NCI-H82 treated with DMSO at 0.1 percent for 48 hours (cell line): ENCODE measurements at regions not wholly inside any gene's neighbourhood (a gene's known extent, or its start where the extent isn't known, plus 50 kb on each side); places are given as distances from the start of the nearest gene placed in this dataset.

Experiments
- DNase-seq: peaks from one replicate; lab custom pipeline; 2025; ENCODE audit not compliant: unreplicated experiment; lab: John Stamatoyannopoulos, UW

DNA sequence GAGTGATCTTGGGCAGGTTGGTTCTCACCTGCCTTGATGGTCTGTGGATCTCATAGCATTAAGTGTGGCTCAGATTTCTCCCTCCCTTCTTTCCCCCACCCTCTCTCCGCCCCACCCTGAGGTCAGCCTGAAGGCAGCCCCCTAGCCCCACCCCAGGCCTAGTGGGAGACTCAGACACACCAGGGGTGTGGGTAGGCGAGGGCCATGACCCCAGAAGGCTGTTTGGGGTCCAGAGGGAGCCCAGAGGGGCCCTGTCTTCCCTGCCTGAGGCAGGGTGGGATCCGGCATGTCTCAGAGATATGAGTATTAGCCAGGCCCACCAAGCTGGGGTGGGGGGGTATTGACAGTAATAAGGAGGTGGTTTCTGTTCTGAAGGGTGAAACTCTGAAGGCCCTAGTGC, 160.5 kb downstream of the GLI2 start:
- no peak for DNase-seq

DNA sequence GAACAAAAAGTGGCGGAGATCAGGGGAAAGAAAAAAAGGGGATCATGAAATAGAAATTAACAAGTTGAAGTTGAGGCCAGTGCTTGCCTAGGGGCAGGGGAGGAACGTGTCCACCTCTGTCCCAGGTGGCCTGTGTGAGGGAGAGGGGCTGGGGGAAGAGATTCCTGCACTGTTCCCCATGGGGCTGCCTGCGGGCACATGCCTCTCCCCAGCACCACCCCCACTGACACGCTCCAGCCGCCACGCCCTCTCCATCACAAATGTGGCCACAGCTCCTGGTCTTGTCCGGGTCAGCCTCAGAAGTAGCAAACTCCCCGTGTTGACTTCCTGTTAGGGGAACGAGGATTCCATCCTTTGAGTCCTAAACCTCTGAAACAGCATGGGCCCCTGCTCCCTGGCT, 161.2 kb downstream of the GLI2 start:
- DNase-seq, result no peak

DNA sequence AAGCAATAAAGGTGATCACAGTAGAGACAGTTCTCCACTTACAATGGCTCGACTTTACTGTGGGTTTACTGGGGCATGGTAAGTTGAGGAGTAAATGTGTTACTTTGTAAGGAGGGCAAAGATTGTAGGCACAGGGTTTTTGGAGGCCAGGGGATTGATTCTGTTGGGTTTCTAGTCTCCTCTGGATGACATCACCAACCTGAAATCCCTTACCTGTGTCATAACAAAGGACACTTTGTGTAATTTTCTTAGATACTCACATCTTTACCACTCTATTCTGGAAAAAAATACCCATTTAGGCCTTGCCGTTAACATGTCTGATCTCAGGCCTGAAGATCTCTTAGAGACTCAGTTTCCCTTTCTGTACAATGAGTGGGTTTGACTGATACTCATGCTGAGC, 161.7 kb downstream of the GLI2 start:
- DNase-seq, result no peak

DNA sequence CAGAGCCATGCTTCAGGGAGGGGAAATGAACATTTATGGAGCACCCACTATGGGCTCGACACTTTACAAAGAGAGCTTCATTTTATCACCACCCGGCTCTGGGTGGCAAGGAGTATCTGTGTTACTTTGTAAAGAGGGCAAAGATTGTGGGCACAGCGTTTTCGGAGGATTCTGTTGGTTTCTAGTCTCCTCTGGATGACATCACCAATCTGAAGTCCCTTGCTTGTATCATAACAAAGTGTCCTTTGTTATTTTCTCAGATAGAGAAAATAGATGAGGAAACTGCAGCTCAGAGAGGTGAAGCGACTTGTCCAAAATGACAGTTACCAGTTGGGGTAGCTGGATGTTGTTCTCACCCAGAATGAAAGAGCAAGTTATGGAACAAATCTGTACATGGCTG, 162.8 kb downstream of the GLI2 start:
- no peak for DNase-seq

DNA sequence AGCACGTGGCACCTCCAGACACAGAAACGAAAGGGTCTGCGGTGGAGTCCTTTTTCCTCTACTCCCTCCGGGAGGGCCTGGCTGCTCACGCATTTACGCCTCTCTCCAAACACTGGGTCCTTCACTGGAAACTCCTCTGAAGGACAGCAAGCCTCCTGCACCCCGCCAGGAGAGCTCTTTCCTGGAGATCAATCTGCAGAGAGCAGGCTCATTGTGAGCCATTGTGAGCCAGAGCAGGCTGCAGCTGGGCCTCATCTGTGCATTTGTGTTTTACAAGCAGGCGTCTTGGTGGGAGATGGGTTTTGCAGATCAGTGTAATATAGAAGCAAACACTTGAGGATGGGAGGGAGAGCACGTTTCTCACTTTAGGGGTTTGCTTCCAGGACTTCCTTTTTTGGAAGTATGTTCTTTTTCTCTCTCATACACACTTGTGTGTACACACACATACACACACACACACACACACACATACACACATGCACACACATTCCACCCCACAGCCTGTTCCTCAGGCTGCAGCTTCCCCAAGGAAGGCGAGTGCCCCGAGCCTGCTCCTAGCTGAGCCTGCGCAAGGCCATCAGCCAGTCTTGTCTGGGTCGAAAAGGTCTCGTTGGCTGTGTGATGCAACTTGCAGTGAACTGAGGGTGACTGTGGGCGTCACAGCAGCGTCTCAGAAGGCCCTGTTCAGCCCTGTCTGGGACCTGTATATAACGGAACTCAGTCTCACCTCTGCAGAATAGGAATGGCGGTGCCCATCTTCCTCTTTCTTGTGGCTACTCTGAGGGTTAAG, 163.5 kb downstream of the GLI2 start:
- DNase-seq, result no peak

DNA sequence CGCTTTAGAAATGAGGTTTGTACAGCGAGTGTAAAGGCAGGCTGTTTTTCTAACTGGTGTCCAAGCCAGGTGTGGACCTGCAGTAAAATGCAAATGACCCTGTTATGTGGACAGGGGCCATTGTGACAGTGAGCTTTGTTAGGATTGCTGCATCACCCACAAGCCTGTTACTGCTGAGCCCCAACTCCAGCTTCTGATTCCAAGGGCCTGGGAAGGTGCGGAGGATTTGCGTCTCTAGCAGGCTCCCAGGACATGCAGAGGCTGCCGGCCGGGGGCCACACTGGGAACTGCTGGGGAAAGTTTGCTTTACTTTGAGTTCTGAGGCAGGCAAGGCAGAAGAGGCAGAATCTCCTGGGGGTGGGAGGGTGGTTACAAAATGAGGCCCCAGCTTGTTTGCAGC, 164.1 kb downstream of the GLI2 start:
- DNase-seq, result no peak

DNA sequence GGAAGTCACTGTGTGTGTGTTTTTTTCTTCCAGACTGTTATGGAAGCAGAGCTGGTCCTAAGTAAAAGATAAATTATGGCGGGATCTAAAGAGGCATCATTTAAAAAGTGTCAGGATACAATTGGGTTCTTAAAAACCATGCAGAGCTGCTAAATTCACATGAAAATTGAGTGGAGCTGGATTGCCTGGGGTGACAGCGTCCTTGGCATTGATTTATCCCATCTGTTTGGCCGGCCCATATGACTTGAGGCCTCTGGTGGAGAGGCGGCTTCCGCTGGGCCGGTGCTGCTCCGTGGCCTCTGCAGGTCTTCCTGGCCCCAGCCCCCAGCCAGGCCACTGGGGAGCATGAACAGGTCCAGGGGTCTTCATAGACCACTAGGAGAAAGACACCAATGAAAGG, 165.5 kb downstream of the GLI2 start:
- DNase-seq, result no peak

DNA sequence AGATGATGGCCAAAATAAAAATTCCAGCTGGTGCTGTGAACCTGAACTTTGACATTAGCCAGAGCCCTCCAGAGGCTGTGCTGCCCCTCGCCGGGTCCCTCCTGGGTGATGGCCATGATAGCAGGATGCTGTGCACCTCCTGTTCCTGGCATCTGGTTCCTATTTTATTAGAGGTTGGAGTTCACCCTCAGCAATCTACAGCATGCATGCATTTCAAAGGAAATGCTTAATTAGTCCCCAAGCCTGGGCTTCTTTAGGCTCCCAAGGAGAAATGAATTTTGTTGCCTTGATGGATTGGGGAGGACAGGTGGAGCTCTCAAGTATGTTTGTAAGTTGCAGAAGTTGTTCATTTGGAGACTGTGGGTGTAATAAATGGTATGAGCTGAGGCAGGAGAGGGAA, 166.9 kb downstream of the GLI2 start:
- no peak for DNase-seq

DNA sequence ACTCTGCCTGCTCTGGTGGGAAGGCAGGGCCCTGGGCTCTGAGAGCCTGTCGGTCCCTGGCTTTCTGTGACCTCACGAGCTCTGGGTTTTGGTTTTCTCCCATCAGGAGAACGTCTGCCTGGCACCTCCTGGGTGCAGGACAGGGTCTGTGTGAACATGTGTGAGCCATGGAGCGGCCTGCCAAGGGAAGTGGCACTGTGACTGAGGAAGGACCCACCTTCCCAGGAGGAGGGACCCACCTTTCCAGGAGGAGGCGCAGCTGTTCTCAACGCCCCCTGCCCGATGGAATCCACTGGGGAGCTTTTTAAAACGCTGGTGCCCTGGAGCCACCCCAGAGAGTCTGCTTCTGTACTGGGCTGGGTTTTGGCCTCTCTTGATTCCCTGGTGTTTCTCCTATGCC, 168.7 kb downstream of the GLI2 start:
- DNase-seq, result no peak

DNA sequence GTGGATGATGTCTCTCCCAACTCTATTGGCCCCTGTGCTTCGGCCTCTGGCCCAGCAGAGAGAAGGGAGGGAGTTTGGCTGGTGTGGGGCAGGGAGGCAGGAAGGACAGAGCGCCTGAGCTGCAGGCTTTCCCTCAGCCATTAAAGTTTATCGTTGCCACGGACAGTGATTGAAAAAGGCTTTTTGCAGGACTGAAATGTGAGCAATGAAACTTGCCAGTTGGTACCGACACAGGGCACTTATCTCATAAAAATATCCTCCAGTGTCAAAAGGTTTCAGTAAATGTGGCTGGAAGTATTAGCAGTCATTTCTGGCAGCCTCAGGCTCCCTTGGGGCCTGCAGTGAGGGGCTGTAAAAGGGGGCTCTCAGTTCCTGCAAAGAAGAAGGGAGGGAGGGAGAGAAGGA, 169.2 kb downstream of the GLI2 start:
- DNase-seq, result no peak

DNA sequence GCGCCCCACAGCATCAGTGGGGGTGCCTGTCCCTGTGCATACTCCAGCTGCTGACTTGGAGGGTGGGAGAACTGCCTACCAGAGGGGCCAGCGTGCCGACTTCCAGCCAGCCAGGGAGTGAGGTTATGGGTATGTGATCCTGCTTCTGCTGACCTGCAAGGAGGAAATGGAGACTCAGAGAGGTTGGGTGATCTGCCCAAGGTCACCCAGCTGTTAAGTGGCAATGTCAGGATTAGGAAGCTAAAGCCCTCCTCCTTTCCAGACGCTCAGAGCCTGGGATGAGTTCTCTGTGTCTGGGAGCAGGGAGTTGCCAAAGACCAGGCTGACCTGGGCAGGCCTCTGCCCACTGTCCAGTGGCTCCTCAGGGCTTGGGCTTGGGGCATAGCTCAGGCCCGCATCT, 169.6 kb downstream of the GLI2 start:
- no peak for DNase-seq

DNA sequence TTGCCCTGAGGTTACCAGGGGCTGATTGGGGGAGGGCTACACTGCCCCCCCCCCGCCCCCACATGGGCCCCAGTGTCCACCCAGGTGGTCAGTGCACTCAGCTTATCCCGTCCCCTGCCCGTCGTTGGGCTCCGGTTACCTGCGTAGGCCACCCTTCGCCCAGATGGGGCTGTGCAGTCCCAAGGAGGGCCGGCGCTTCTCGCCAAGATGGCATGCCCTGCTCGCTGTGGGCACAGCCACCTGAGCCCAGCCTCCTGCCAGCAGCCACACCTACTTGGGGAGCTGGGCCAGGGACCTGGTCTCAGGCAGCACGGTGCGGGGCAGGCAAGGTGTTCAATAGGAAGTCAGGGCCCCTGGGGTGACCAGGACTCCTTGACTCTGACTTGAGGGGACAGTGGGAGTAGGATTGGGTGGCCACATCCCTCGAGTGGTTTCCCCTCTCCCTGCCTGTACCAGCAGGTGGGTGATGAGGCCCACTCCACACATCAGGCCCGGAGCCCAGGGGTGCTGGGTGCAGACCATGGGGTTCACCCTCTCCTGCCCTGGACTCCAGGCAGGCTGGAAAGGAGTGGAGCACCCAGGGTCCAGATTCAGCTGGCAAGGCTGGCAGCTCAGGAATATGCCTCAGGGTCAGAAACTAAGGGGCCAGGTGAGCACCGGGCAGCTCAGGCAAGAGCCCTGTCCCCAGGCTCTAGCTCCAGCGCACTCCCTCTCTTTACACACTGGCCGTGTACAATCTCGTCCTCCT, 170.3 kb downstream of the GLI2 start:
- no peak for DNase-seq

DNA sequence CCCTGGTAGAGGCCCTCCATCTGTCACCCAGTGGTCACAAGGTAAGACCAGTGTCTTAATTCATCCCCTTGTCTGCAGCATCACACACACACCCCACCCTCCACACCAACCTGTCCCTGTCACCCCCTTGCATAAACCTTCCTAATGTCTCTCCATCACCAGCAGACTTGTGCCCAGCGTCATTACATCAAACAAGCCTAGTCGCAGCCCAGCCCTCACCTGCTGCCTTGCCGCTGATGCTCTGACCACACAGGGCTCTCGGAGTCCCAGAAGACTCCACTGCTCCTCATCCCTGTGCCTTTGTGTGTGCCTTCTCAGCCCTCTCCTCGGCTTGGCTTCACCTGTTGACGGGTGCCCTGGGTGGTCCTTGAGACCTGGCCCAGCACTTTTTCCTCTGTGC, 171.2 kb downstream of the GLI2 start:
- DNase-seq, result no peak

DNA sequence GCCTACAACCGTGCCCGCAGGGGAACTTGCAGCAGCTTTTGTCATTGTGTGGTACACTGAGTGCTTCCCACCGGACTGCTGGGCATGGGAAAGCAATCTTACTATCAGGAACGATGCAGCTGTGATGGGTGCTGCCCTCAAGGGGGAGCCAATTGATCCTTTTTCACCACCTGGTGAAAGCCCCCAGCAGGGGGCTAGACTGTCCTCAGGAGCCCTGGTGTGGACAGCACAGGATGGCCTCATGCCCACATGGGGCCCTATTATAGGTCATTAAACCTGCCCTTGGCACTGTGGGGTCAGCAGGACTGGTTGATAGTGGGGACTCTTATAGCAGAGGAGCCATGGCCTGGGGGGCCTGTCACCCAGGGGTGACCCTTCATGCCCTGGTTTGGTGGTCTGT, 172.2 kb downstream of the GLI2 start:
- DNase-seq, result no peak

DNA sequence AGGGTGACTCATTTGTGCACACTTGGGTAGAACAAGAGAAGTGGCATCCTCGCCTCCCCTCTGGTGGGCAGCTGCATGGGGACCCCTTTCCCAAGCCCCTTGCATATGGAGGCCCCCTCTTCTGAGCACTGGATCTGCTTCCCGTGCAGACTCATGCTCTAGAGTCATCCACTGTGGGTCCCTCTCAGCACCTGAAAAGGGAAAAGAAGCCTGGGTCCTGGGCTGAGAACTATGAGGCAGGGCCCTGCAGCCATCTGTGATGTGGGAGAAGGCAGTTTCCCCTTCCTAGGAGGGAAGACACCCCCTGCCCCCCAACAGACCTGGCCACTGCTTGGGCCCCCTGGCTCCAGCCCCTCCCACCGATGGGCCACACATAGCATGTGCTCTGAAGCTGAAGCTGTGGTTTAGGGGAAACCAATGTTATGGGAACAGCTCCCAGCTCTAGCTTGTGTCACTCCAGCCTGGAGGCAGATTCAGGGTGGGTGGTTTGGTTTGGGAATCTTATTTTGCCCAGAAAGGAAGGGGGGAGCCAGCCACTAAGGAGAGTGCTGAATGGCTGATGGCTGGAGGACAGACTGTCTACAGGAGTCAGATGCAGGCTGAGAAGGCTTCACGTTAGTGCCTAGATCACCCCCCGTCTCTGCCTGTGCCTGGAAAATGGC, 172.8 kb downstream of the GLI2 start:
- no peak for DNase-seq

DNA sequence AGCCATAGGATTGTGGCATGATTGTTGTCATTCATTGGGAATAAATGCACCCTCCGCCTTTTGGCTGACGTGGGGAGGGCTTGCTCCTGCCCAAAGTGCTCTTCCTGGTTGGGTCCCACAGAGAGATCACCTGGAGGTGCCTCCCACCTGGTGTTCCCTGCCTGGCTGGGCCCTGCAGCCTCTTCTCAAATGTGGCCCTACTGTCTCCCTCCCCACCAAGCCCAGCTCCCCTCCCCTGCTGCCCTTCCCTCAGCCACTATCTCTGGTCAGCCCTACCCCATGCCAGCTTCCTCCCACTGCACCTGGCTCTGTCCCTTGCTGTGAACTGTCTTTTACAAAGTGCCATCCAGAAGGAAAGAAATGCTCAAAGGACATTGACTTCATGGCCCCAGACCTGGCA, 173.4 kb downstream of the GLI2 start:
- no peak for DNase-seq

DNA sequence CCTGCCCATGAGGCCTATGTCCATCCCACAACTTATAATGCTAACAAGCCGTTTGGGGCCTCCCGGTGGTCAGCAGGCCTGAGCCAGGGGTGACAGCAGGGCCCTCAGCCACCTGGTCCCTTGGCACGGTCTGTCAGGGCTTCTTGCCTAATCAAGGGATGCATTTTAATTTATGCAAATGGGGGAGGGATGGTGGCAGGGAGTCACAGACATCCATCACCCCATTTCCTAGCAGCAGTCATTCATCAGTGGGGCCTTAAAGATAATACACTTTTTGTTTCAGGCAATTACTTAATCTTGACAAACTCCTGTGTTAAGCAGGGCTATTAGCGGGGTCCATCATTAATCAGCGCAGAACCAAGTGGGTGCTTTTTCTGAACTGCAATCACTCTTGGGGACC, 174.5 kb downstream of the GLI2 start:
- DNase-seq, result no peak

DNA sequence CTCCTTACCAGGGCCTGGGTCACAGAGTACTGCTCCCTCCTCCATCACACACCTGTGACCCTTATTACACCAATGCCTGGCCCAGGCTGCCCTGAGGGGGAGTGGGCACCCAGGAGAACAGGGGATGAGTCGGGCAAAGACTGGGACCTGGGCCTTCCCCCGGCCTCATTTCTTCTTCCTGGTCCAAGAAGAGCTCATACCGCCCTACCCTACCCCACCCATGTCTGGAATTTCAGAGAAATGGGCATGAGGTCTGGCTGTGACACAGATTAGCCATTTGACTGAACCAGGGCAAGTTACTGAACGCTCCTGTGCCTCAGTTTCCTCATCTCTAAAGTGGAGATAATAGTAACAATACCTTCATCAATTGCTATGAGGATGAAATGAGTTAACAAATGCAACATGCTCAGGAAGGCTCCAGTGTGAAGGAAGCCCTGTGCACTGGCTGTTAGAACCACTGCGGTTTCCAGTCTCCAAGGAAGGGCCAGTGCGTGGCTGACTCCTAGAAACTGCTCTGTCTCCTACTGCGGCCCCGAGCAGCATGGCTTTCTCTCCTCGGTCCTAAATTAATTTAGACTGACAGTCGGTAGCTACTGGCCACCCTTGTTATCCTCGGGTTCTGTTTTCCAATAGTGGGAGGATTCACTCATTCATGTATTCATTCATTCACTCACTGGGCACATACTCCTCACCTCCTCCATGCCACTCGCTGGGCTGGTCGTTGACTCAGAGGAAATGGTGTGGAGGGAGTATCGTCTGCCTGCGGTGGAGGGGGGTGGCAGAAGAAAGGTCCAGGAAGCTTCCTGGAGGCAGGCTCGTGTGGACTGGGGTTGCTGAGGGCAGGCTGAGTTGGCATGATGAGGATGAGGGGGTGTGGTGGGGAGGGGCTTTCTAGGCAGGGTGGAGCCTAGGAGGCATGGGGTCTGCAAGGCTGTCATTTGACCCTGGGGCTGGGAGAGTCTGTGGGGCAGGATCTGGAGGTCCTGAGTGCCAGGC, 175.6 kb downstream of the GLI2 start:
- DNase-seq, result no peak

DNA sequence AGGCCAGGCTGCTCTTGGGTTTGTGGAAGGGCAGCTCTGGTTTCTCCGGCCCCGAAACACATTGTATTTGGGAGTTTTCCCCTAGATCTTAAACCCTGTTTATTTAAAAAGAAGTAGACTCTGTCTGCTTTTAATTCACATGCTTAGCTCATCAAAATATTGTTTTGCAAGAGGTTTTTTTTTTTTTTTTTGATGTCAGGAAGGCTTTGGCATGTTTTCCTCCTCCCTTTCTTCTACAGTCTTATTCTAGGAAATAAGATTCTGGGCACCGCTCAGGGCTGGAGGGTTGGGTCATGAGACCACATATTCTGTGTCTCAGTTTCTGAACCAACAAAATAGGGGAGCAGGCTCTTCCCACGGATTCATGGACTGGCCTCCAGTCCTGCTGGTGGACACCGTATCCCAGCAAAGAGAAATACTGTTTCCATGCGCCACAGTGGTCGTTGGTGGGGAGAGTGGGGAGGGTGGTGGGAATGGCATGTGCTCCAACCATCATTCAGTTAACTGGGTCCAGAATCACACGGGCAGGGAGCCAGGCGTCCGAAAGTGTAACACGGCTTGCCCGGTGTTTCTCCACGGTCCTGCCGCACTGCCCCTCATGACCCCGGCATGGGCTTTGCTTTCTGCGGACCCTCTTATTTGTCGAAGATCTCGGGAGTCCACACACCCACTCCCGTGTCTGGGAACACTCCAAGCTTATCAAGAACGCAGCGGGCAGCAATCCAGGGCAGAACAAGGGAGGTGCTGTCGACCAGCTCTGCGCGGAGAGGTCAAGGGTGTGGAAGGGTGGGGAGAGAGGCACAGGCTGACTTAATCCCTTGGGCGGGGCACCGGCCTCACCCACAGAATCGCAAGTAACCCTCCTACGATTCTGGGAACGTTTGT, 176.7 kb downstream of the GLI2 start:
- no peak for DNase-seq
